ENCODE measurements at regions not wholly inside any gene's neighbourhood (a gene's known extent, or its start where the extent isn't known, plus 50 kb on each side); places are given as distances from the start of the nearest gene placed in this dataset.

GRCh38 chr5:30500513-30500912, 693.0 kb upstream of the CDH6 start:
- TF ChIP-seq, protein P1, sequence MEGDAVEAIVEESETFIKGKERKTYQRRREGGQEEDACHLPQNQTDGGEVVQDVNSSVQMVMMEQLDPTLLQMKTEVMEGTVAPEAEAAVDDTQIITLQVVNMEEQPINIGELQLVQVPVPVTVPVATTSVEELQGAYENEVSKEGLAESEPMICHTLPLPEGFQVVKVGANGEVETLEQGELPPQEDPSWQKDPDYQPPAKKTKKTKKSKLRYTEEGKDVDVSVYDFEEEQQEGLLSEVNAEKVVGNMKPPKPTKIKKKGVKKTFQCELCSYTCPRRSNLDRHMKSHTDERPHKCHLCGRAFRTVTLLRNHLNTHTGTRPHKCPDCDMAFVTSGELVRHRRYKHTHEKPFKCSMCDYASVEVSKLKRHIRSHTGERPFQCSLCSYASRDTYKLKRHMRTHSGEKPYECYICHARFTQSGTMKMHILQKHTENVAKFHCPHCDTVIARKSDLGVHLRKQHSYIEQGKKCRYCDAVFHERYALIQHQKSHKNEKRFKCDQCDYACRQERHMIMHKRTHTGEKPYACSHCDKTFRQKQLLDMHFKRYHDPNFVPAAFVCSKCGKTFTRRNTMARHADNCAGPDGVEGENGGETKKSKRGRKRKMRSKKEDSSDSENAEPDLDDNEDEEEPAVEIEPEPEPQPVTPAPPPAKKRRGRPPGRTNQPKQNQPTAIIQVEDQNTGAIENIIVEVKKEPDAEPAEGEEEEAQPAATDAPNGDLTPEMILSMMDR (IDR thresholded peaks at IDR 0.05) = no peak
- TF ChIP-seq POLR2A (IDR thresholded peaks at IDR 0.05) = no peak

Measured in testis (tissue), 2 donors.